Stimulated activated CD8-positive, alpha-beta memory T cell treated with anti-CD3 and anti-CD28 coated beads, Interleukin-12 subunit alpha, Interleukin-12 subunit beta, amount 100 ng/mL, for 24 hours (primary cell): ENCODE measurements at regions not wholly inside any gene's neighbourhood (a gene's known extent, or its start where the extent isn't known, plus 50 kb on each side); places are given as distances from the start of the nearest gene placed in this dataset.
"Not testable (repeated sequence)": the region's sequence is repeated elsewhere in the genome, so short reads cannot be mapped to it uniquely, and the experiment has no call there.

Experiments used
- DNase-seq: peaks from one replicate; pipeline ENCODE4 v3.0.0-alpha.2; 2020; ENCODE audit errors: extremely low read depth

DNA sequence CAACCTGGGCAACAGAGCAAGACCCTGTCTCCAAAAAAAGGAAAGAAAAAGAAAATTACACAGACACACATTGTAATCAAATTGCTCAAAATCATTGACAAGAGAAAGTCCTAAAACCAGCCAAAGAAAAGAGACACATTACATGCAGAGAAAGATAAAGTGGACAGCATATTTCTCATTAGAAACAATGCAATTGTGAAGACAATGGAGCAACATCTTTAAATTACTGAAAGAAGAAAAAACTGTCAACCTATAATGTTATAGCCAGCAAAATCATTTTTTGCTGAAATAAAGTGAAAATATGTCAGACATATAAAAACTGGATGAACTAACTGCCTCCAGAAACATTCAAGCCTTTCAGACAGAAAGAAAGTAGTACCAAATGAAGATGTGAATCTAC lies 120.6 kb downstream of the TMEM167A start:
- DNase-seq = no peak

DNA sequence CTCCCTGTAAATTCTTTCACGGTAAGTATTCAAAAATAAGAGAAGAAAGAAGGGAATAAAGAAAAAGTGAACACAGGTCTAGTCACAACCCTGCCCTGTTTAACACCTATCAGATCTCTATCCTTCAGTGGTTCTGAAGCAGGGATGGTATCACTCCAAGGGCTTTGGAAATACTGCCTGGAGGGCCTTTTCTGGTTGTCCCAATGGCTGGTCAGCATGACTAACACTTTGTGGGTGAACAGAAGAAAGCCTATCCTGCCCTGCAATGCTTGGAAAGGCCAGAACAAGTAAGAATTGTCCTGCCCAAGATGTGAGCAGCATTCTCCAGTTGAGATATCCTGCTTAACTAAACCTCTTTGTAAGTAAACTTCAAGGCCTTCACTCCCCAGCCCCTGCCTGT lies 124.9 kb downstream of the TMEM167A start:
- no peak for DNase-seq

DNA sequence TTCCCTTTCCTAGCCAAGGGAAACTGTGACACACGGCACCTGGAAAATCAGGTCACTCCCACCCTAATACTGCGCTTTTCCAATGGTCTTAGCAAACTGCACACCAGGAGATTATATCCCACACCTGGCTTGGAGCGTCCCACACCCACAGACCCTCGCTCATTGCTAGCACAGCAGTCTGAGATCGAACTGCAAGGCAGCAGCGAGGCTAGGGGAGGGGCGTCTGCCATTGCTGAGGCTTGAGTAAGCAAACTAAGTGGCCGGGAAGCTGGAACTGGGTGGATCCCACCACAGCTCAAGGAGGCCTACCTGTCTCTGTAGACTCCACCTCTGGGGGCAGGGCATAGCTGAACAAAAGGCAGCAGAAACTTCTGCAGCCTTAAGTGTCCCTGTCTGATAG lies 132.9 kb downstream of the TMEM167A start:
- not testable (repeated sequence) for DNase-seq

DNA sequence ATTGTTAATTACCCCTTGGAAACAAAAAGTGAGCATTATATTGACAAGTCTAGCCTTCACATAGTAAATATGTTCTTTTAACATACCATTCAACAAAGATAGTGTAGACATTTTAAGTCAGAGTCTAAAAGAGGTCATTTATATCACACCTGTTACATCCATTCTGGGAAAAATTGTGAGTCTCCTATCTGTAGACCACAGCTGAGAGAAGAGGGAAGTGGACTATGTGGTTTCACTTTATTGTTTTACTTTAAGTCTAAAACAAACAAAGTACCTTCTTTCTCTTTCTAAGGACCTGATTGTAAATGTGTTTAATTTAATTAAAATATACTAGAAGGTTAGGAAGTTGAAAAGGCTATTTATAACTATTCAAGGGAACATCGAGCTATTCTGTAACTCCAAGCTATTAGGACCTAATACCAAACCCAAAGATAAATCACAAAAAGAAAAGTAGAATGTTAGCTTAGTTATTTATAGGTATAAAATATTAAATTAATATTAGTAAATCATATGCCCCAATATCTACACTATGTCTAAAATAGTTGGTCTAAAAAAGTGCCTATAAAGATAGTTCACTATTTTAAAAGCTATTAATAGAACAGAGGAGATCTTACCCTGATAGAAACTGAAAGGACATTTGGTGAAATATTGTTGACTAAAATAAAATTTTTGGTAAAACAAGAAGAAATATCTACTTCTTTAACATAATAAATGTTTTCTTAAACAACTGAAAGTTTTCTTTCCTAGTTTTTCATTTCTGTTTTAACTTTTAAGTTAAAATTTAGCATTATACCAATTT lies 134.9 kb downstream of the TMEM167A start:
- no peak for DNase-seq

DNA sequence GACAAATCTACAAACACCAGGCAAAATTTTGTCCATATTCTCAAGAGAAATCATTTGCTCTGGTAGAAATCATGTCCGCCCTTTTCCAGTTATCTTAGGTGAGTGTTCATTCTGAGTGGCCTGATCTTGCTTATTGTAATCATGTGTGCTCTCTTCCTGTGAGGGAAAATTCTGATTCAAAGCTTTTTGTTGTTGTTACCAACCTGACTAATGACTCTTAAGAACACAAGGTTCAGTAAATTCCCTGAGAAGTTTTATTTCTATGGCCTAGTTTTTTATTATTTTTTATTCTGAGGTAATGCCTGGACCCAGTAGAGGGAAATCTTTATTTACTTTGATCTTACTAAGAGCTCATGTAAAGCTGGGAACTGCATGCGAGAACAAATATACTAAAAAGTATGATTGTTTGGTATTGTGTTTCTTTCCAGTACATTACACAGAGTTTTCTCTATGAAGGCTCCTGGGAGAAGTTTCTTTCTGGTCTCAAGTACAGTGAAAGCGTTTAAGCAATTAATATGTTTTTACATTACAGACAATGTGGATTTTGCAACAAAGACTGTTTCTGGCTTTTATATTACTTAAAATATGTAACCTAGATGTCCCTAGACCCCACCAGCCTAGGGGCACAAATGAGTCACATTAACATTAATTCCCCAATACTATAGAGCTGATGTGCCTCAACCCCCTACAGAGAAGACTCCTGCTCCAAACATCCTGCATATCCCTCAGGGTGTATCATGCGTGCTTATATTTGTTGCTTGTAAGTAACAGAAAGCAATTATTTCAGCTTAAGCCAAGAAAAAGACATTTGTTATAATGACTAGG lies 138.1 kb downstream of the TMEM167A start:
- DNase-seq = no peak

DNA sequence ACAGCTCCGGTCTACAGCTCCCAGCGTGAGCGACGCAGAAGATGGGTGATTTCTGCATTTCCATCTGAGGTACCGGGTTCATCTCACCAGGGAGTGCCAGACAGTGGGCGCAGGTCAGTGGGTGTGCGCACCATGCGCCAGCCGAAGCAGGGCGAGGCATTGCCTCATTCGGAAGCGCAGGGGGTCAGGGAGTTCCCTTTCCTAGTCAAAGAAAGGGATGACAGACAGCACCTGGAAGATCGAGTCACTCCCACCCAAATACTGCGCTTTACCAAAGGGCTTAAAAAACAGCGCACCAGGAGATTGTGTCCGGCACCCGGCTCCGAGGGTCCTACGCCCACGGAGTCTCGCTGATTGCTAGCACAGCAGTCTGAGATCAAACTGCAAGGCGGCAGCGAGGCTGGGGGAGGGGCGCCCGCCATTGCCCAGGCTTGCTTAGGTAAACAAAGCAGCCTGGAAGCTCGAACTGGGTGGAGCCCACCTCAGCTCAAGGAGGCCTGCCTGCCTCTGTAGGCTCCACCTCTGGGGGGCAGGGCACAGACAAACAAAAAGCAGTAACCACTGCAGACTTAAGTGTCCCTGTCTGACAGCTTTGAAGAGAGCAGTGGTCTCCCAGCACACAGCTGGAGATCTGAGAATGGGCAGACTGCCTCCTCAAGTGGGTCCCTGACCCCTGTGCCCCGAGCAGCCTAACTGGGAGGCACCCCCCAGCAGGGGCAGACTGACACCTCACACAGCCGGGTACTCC lies 144.5 kb downstream of the TMEM167A start:
- not testable (repeated sequence) for DNase-seq

DNA sequence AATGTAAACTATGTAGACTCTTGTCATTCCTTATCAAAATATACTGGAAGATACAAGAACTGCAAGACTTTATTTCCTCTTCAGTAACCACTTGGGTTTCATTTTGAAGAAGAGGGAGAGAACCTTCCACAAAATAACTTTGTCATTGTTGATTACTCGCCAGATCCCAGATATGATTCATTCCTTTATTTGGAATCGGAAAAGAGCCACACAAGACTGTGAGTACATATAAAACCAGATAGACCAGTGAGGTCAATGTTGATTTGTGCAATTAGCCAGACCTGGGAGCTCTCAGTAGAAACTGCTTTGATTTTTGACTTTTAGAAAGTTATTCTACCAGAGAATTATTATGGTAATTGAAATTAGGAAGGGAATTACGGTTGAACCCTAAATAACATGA lies 146.1 kb downstream of the TMEM167A start:
- no peak for DNase-seq

DNA sequence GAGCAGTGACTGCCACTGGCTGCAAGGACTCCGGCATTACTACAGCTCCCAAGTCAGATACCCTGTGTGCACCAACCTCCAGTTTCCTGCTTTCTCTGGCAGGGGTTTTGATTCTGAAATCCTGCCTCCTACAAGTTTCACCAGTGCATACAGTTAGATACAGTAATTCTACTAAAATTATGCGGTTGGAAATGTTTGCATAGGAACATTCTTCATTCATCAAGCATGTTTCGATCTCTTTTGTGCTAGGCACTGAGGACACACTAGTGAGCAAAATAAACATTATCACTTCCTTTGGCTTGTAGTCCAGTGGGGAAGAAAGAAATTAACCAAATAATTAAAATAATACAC lies 152.2 kb downstream of the TMEM167A start:
- no peak for DNase-seq

DNA sequence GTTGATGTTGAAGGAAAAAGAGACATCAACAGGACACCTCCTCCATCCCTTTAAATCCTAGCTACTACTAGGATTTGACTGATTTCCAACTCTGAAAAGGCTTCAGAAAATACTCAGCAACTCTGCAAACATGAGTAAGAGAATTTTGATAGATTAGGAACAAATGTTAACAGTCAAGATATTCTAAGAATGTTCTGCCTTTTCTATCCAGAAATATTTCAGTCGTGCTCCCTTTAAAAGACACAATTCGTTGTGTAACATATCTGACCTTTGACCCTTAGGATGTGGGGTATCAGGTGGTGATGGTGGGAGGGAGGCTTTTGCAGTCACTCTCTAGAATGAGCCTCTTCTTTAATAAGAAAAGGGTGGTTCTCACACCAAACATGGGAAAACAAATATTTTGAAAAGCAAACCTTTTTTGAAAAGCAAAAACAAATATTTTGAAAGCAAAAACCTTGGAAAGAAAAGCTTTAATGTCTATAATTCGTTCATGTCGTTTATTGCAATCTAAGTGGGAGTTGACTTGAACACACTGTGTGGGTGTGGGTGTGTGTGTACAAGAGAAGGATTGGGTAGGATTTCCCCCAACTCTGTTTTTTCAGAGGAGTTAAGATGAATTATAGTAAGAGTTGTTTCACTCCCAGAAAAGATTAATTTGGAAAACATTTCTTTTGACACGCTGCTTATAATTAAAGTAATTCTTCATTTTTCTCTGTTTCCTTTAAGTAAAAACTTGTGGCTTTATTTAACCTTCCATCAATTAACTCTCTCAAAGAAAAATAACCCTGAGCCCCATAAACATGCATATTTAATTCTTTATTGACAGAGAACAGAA lies 152.8 kb downstream of the TMEM167A start:
- no peak for DNase-seq

DNA sequence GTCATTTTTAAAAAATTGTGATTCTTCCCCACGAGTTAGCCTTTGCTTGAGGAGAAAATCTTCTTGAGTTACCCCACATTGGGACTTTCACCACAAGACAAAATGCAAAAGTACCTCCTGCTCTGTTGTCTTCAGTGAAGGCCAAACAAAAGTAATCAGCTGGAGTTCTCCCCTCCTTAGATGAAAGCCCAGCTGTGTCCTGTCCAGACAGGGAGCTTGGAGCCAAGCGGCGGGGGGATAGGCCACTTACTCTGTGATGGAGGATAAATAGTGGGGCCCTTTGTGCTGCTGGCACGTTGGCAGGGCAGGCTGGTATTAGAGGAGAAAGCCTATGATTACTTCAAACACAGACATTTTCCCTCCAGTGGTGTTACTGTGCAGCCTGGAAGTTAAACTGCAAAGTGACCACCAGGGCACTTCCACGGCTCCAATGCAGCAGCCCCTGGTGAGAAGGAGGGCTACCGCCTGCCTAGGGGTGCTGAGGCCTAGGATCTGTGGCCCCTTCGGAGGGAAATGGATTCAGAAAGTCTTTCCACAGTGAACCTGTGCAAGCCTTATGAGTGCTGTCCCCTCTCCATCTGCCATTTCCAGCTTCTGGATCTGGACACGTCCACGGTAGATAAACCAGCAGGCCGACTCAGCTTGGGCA lies 155.0 kb downstream of the TMEM167A start:
- DNase-seq = no peak

DNA sequence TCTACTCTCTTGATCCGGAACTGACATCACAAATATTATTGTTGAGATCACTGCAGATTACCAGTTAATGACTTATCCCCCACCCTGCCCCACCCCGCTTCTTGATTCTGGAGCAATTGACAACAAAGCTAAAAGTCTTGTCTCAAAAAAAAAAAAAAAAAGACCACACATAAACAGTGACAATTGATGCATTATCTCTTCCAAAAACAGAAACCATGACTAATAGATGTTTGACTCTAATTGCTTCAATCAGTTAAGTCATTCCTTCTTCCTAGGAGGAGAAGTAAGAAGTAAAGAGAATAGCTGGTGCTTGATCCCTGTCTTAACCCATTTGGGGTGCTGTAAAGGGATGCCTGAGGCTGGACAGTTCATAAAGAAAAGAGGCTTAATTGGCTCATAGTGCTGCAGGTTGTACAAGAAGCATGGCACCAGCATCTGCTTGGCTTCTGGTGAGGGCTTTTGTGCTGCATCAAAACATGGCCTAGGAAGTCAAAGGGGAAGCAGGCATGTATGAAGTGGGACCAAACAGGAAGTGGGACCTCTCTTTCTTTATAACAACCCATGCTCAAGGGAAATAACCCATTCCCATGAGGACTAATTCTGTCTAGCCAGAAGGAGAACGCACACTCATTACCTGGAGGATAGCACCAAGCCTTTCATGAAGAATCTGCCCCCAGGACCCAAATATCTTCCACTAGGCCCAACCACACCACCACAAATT lies 158.7 kb downstream of the TMEM167A start:
- DNase-seq = no peak

DNA sequence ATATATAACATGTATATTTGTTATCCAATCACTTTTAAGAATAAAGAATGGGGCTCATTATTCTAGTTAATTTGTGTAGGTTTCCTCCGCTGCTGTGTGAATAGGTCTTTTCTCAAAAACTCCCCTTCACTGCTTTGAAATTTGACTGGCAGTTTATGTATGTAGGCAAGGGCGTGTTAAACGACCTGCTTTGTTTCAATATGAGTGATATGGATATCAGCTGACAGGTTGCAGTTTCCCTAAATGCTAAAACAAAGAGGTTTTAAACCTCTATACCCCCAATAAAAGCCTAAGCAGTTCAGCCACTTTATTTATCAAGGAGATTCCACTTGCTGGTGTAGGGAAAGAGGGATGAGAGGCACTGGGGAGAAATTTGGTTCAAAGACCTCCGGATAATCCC lies 159.6 kb downstream of the TMEM167A start:
- no peak for DNase-seq

DNA sequence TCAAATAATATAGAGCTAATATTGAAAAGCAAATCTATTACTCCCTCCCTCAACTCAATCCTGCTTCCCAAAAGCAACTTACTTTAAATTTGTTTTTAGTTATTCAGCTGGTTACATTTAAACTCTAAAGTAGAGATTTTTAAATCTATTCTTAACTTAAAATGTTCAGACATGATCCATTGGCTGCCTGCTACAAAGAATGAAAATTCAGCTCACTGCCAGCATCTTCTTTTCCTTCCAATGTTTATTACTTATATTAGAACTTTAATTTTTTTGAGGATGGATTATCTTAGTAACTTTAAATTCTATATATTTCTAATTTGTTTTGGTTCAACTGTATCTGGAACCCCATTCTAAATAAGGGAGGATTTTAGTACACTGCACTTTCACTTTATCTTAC lies 163.2 kb downstream of the TMEM167A start:
- DNase-seq = no peak

DNA sequence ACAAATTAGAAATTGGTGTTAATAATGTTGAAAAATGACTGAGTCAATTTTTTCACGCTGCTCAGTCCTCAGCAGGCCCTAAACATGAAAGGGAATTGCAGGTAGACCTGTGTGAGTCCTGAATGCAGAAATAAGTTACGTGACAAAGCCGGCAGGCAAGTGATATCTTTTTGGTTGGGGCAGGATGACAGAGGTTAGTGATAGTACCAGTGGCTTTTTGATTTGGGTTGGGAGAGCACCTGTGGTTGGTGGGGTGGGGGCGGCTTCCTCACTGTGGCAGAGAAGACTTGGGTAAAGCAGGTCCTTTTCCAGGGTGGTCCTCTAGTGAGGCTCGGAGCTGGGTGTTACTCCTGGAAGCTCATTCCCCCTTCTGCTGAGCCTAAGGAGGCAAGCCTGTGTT lies 164.7 kb downstream of the TMEM167A start:
- no peak for DNase-seq

DNA sequence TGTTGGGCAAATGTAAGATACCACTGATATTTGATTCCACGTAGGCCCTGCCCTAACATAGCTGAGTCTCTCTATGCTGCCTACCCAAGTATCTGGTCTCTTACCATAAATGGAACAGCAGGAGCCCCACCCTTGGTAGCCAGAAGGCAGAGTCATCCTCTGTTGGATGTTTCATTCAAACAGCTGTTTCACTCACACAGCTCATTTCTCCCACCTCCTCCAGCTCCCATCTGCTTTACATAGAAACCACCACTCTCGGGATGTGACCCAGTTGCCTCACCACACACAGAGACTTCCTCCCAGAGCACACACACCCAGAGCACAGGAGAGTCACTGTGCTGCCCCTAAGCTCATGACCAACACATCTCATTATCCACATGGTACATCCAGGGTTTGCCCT lies 165.3 kb downstream of the TMEM167A start:
- no peak for DNase-seq

DNA sequence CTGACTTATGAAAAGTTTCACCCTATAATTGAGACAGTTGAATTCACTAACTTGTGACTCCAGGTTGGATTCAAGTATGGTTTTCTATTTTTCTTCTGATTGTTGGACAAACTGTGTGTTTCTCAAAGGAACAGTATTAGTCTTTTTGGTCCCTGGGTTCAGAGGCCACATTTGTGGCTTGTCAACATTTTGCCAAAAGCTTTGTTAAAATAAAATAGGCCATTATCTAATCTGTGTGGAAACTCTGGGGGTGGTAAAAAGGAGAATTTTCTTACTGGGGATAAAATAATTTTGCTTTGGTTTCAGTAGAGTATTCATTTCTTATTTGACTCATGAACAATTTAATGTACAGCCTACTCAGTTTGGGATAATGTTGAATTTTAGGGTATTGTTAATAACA lies 166.3 kb downstream of the TMEM167A start:
- DNase-seq = no peak

DNA sequence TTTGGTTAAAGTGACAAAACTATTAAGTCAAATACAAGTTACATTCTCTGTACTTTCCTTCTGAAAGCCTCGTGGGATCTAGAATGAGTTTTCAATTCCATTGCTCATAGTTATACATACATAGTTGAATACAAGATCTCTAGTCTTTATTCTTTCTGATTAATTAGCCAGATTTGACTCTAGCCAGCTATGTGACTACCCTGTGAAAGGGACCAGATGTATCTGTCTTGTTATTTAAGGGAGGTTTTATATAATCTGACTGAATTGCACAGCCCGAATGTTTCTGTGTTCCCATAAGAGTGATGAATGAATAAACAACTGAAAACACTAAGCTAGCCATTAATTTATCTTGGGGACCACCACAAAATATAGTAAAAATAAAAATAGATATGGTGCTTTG lies 166.7 kb downstream of the TMEM167A start:
- no peak for DNase-seq

DNA sequence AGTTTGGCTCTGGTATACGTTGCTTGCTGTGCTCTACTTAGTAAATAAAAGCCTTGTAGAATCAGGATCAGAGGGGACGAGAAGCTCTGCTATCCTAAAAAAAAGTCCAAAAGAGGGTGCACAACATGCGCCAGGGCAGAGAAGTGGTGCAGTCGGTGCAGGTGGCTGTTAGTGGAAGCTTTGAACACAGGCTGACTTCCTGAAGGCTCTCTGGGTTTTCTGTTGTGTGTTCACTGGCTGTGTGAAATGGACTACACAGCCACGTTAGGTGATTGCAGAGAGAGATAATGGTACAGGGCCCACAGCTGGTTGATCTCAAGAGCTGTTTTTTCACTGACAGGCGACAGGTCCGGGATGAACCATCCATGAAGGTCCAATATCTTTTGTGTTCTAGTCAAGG lies 167.4 kb downstream of the TMEM167A start:
- DNase-seq = no peak

DNA sequence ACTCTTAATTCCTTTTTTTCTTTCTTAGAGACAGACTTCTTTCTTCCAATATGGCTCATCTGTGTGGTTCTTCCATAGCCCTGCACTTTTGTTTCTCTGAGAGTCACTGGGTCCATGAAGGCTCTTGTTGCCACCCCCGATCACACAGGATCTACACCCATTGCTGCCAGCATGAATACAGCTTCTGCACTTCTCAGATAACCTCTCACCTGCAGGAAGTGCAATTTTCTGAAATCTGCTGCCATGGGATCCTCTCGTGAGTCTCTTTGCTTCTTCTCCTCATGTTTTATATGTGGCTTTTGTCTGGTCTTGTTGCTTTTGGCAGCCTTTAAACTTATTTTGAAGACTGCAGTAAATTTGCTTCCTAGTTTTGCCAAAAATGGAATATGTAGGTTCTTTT lies 171.2 kb downstream of the TMEM167A start:
- no peak for DNase-seq

DNA sequence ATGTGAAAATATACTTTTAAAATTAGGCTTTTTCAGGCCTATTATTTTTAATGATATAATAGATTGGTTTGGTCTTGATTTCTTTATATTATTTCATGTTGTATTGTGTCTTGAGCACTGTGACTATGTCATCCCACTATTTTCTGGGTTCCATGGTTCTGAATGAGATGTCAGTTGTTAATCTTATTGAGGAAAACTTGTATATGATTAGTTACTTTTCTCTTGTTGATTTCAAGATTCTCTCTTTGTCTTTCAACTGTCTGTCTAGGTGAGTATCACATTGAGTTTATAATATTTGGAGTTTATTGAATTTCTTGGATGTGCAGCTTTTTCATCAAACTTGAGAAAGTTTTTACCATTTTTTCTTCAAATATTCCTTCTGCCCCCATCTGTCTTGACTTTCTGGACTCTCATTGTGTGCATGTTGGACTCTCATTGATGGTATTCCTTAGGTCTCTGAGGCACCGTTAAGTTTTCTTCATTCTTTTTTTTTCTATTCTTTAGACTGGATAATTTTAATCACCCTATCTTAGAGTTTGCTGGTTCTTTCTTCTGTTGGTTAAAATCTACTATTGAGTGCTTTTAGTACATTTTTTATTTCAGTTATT lies 175.8 kb downstream of the TMEM167A start:
- DNase-seq = no peak
